ENCODE measurements at regions not wholly inside any gene's neighbourhood (a gene's known extent, or its start where the extent isn't known, plus 50 kb on each side); places are given as distances from the start of the nearest gene placed in this dataset.

GRCh38 chr2:189374481-189374880 lies 66.8 kb upstream of the WDR75 start:
- FAIRE-seq: peak; percentile 79

- FAIRE-seq: peak; percentile 64
Observed at GRCh38 chr2:189375842-189376241, 65.4 kb upstream of the WDR75 start.

GRCh38 chr2:189379287-189379630 lies 62.0 kb upstream of the WDR75 start:
- FAIRE-seq: peak; percentile 97

GRCh38 chr2:189379731-189380261 lies 61.5 kb upstream of the WDR75 start:
- no peak for FAIRE-seq

GRCh38 chr2:189382668-189383067 lies 58.6 kb upstream of the WDR75 start:
- FAIRE-seq: no peak

GRCh38 chr2:189386741-189387140 lies 54.5 kb upstream of the WDR75 start:
- FAIRE-seq: no peak

- no peak for FAIRE-seq
Observed at GRCh38 chr2:189391201-189391600, 50.1 kb upstream of the WDR75 start.

Data from G401.6 (cell line).